HUES64 (cell line): ENCODE measurements at regions not wholly inside any gene's neighbourhood (a gene's known extent, or its start where the extent isn't known, plus 50 kb on each side); places are given as distances from the start of the nearest gene placed in this dataset.

Experiments
- H3K27ac ChIP-seq: 2 replicates; pipeline ENCODE4 v1.7.0; 2013; ENCODE audit warnings: low read depth, low read length, inconsistent platforms
- H3K27me3 ChIP-seq: 2 replicates; pipeline ENCODE4 v1.6.1; 2013; ENCODE audit warnings: mild to moderate bottlenecking, low read length; ENCODE audit not compliant: insufficient read depth
- H3K36me3 ChIP-seq: 2 replicates; pipeline ENCODE4 v1.6.1; 2013; ENCODE audit warnings: mild to moderate bottlenecking, low read length; ENCODE audit not compliant: insufficient read depth
- H3K4me1 ChIP-seq: 2 replicates; pipeline ENCODE4 v1.6.1; 2013; ENCODE audit warnings: mild to moderate bottlenecking, low read length, moderate library complexity; ENCODE audit not compliant: insufficient read depth
- H3K4me3 ChIP-seq: 2 replicates; pipeline ENCODE4 v1.5.1; 2013; ENCODE audit warnings: mild to moderate bottlenecking, low read length, moderate library complexity
- H3K9ac ChIP-seq: 2 replicates; pipeline ENCODE4 v1.6.1; 2013; ENCODE audit warnings: mild to moderate bottlenecking, low read depth, low read length
- H3K9me3 ChIP-seq: 2 replicates; pipeline ENCODE4 v1.6.1; 2013; ENCODE audit warnings: low read depth, low read length; ENCODE audit not compliant: insufficient read depth
- WGBS: fragments of 150-250, 120-280 bp; methylation state at CpG from one replicate; pipeline ENCODE4 v1.1.7; 2013; ENCODE audit warnings: missing lambda C conversion rate; 5-methylcytosine and 5-hydroxymethylcytosine counted together

DNA sequence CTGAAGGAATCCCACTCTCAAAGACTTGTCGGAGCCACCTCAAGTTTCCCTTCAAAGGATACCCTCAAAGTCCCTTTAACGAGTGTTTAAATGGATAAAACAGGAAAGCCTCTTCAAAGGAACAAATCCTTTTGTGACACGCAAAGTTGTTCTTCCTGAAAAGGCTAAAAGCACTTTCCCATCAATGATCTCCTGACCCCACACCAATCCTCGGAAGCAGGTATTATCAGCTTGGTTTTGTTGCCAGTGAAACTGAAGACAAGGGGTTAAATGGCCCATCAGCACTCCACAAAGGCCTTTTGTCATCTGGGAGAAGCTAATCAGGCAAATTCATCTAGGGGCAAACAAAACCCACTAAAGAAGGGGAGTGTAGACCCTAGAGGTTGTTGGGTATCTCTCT, 418.0 kb upstream of the ID2 start:
- 27% methylated on average over 3 of the region's 4 CpGs for WGBS
- H3K27ac ChIP-seq: no peak overlapping the region
- H3K4me3 ChIP-seq: no peak overlapping the region
- H3K9me3 ChIP-seq: no peaks in the 10 kb centered on the region
- no peaks in the 10 kb centered on the region for H3K36me3 ChIP-seq
- no peak overlapping the region for H3K9ac ChIP-seq
- no peaks in the 10 kb centered on the region; the same call in 1 of the 2 replicates for H3K27me3 ChIP-seq
- H3K4me1 ChIP-seq: peaks cover 22% of the 10 kb centered on the region; the same call in 1 of the 2 replicates

DNA sequence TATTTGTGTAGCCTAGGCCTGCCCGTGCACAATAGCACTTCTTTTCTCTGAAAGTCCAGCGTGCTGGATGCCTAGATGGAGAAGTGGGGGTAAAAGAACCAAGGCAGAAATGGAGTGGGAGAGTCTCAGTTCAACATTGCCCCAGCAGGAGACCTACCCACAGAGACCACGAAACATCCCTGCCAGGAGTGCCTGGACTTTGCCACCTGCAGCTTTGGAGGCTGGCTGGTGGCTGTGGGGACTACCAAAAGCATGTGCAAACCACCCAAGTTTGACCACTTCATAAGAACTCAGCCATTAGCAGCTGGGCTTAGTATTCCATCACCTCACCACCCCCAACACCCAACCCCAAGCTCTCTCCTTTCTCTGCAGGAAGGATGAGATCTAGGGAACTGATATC, 416.9 kb upstream of the ID2 start:
- Histone ChIP-seq H3K9me3 (no peaks in the 10 kb centered on the region), H3K27me3 (no peaks in the 10 kb centered on the region; the same call in 1 of the 2 replicates), H3K9ac (no peak overlapping the region), H3K4me3 (no peak overlapping the region), H3K27ac (no peak overlapping the region), H3K4me1 (peaks cover 22% of the 10 kb centered on the region; the same call in 1 of the 2 replicates), H3K36me3 (no peaks in the 10 kb centered on the region)
- 88% methylated on average over 3 of the region's 3 CpGs for WGBS

GRCh38 chr2:8265476-8266226, 416.2 kb upstream of the ID2 start:
- Histone ChIP-seq H3K4me1 (peaks cover 17% of the 10 kb centered on the region; the same call in 1 of the 2 replicates), H3K27me3 (no peaks in the 10 kb centered on the region; the same call in 1 of the 2 replicates), H3K27ac (no peak overlapping the region), H3K9ac (no peak overlapping the region), H3K4me3 (no peak overlapping the region), H3K9me3 (no peaks in the 10 kb centered on the region), H3K36me3 (no peaks in the 10 kb centered on the region)
- 91% methylated on average over 5 of the region's 5 CpGs for WGBS

DNA sequence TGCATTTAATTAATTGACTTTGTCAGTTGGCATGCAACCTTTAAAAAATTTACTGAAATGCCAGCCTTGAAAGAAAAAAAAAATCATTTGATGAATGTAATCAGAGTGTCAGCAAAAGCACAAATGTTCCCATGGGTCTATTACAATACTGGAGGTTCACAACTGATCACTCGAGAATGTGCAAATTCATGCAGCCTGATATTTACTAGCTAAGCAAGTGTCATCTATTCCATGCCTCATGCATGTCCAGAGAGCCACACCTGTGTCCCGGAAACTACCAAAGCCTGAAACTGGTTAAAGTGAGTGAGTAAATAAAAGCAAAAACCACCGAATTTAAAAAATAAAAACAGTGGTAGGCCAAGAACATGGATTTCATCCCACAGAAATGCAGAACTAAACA, 415.3 kb upstream of the ID2 start:
- WGBS: 94% methylated on average over 3 of the region's 3 CpGs
- no peaks in the 10 kb centered on the region; the same call in 1 of the 2 replicates for H3K27me3 ChIP-seq
- peaks cover 15% of the 10 kb centered on the region; the same call in 1 of the 2 replicates for H3K4me1 ChIP-seq
- no peak overlapping the region for H3K27ac ChIP-seq
- H3K4me3 ChIP-seq: no peak overlapping the region
- H3K36me3 ChIP-seq: no peaks in the 10 kb centered on the region
- H3K9me3 ChIP-seq: no peaks in the 10 kb centered on the region
- no peak overlapping the region for H3K9ac ChIP-seq

DNA sequence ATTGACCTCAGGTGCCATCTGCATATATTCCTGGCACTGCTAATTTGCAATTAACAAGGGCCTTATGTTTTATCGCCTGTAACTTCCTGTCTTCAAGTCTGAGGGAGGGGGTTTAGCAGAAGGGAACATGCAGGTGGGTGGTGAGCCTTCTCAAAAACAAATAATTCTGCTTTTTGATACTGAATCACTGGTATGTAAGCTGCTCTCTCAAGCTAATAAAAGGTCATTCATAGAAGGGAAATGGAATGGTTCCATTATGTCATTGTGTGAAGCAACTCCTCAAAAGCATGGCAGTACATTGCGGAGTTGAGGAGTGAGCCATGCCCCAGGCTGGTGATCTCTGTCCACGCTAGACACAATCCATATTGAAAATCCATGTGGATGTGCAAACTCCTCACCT, 414.8 kb upstream of the ID2 start:
- WGBS: 96% methylated on average over 3 of the region's 3 CpGs
- Histone ChIP-seq H3K4me3 (no peak overlapping the region), H3K9ac (no peak overlapping the region), H3K9me3 (no peaks in the 10 kb centered on the region), H3K36me3 (no peaks in the 10 kb centered on the region), H3K27me3 (no peaks in the 10 kb centered on the region), H3K27ac (no peak overlapping the region), H3K4me1 (peaks cover 15% of the 10 kb centered on the region; the same call in 1 of the 2 replicates)

- H3K9ac ChIP-seq: no peak overlapping the region
Measured at GRCh38 chr2:8267721-8268120, 414.1 kb upstream of the ID2 start.

GRCh38 chr2:8268172-8268783, 413.6 kb upstream of the ID2 start:
- 92% methylated on average over 8 of the region's 8 CpGs for WGBS
- no peak overlapping the region for H3K27ac ChIP-seq

More at GRCh38 chr2:8267721-8268120, 414.1 kb upstream of the ID2 start:
- H3K27me3 ChIP-seq: no peaks in the 10 kb centered on the region
- H3K4me1 ChIP-seq: peaks cover 15% of the 10 kb centered on the region; the same call in 1 of the 2 replicates
- 92% methylated on average over 3 of the region's 3 CpGs for WGBS
- no peak overlapping the region for H3K27ac ChIP-seq
- no peaks in the 10 kb centered on the region for H3K36me3 ChIP-seq
- H3K9me3 ChIP-seq: no peaks in the 10 kb centered on the region
- H3K4me3 ChIP-seq: no peak overlapping the region

GRCh38 chr2:8270699-8271098, 411.2 kb upstream of the ID2 start:
- no peaks in the 10 kb centered on the region for H3K9me3 ChIP-seq
- H3K4me1 ChIP-seq: no peaks in the 10 kb centered on the region
- no peak overlapping the region for H3K27ac ChIP-seq
- no peaks in the 10 kb centered on the region for H3K27me3 ChIP-seq
- H3K4me3 ChIP-seq: no peak overlapping the region
- no peaks in the 10 kb centered on the region for H3K36me3 ChIP-seq
- no peak overlapping the region for H3K9ac ChIP-seq

More at GRCh38 chr2:8268172-8268783, 413.6 kb upstream of the ID2 start:
- H3K9me3 ChIP-seq: no peaks in the 10 kb centered on the region
- H3K9ac ChIP-seq: no peak overlapping the region
- peaks cover 12% of the 10 kb centered on the region; the same call in 1 of the 2 replicates for H3K4me1 ChIP-seq
- no peaks in the 10 kb centered on the region for H3K27me3 ChIP-seq
- H3K36me3 ChIP-seq: no peaks in the 10 kb centered on the region
- no peak overlapping the region for H3K4me3 ChIP-seq

DNA sequence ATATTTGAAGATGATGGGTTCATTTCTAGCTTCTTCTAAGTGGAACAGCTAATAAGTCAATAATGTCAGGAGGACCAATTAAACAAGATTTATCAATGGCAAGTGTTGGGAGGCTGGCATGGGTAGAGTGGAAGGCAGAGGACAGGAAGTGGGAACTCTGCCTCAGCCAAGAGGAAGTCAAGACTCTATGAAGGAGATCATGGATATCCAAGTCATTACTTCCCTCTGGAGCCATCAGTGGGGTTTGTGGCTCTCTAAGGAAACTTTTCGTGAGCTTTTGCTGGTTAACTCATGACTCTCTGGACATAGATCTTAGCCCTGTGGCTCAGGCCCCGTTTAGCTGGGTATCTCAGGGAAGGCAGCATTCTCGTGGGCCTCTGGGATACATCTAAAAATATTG, 410.4 kb upstream of the ID2 start:
- Histone ChIP-seq H3K27ac (no peak overlapping the region), H3K4me1 (no peaks in the 10 kb centered on the region), H3K9me3 (no peaks in the 10 kb centered on the region), H3K36me3 (no peaks in the 10 kb centered on the region), H3K4me3 (no peak overlapping the region), H3K9ac (no peak overlapping the region), H3K27me3 (no peaks in the 10 kb centered on the region)
- WGBS: 95% methylated on average over 3 of the region's 3 CpGs

GRCh38 chr2:8276026-8276425, 405.8 kb upstream of the ID2 start:
- H3K27ac ChIP-seq: no peak overlapping the region
- no peaks in the 10 kb centered on the region for H3K4me1 ChIP-seq
- 90% methylated on average over 3 of the region's 4 CpGs for WGBS
- H3K36me3 ChIP-seq: no peaks in the 10 kb centered on the region
- no peak overlapping the region for H3K4me3 ChIP-seq
- no peaks in the 10 kb centered on the region for H3K9me3 ChIP-seq
- no peak overlapping the region for H3K9ac ChIP-seq
- no peaks in the 10 kb centered on the region for H3K27me3 ChIP-seq

GRCh38 chr2:8277921-8278571, 403.8 kb upstream of the ID2 start:
- Histone ChIP-seq H3K27ac (no peak overlapping the region), H3K27me3 (no peaks in the 10 kb centered on the region), H3K4me3 (no peak overlapping the region), H3K9me3 (no peaks in the 10 kb centered on the region), H3K9ac (no peak overlapping the region), H3K4me1 (no peaks in the 10 kb centered on the region), H3K36me3 (no peaks in the 10 kb centered on the region)
- 90% methylated on average over 10 of the region's 10 CpGs for WGBS
